Activated CD4-positive, alpha-beta T cell treated with anti-CD3 and anti-CD28 coated beads, Interleukin-2, amount 50 U/mL, for 16 hours (primary cell): ENCODE measurements at regions not wholly inside any gene's neighbourhood (a gene's known extent, or its start where the extent isn't known, plus 50 kb on each side); places are given as distances from the start of the nearest gene placed in this dataset.
"Not testable (repeated sequence)": the region's sequence is repeated elsewhere in the genome, so short reads cannot be mapped to it uniquely, and the experiment has no call there.

Experiments used
- DNase-seq: peaks from one replicate; pipeline ENCODE4 v3.0.0-alpha.2; 2020

- no peak for DNase-seq
Measured at GRCh38 chr15:53209396-53210042, 419.4 kb upstream of the ONECUT1 start.

DNA sequence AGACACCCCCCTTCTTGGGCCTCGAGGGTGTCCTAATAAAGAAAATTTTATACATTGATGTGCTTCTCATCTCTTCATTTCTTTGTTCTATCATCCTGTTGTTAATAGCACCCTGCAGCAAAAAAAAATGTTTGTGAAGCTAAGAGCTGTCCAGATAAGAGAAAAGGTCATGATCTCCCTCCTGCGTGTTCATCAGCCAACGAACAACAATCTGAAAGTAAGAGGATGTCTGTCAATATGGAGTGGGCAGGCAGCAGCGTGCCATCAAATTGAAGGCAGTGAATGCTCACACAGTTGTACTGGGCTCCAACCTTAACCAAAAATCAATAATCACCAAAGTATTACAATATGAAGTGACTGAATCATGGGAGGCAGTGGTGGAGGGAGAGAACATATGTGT lies 418.6 kb upstream of the ONECUT1 start:
- DNase-seq, result no peak

- no peak for DNase-seq
Measured at GRCh38 chr15:53203454-53203853, 413.3 kb upstream of the ONECUT1 start.

DNA sequence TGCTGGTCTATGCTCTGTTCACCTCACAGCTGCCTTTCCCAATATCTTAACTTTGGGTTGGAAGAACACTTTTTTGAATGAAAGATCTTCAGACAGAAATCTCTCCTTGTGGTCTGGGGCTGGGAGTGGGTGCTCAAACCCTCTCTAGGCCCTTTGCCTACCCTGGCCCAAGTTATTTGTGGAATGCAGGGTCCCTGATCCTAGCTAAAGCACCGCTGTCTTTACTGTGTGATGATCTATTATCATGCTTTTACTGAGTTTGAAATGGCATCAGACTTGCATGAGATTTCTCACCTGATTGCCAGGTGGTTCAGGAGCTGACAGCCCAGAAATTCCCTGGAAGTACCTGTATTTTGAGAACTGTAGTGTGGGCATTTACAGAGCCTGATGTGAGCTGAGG lies 412.7 kb upstream of the ONECUT1 start:
- no peak for DNase-seq

DNA sequence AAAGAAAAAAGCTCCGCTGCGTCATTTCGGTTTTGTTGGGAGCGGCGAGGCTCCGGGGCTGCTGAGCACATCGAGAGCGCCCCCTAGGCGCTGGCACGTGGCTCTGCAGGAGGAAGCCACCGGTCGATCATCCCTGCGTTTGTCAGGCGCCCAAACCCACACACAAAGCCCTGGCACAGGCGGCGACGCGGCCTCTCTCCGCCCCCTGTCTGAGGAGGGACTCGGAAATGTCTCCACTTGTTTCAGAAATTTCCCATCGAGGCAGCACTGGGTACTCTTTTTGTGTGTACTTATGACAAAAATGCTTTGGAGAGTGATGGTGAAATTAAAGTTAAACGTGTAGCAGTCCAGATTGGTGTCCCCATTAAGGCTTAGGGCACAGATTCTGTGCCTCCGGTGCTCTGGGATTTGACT lies 407.3 kb upstream of the ONECUT1 start:
- DNase-seq, result peak; percentile 64

DNA sequence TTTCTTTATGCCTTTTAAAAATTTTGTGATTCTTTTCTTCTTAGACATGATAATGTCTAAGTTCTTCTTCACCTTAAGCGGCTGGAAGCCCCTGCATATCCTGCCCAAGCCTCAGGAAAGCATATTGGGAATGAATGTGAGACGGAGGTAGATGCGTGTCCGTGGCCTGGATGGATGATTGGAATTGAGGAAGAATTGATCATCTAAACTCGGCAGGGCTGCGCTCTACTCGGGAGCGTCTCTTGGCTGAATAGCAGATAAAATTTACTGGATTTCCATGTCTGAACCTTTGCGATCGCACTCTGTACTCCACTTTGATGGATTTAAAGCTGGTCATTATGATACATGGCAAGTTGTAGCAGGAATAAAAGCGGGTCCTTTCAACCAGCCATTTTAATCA lies 406.7 kb upstream of the ONECUT1 start:
- DNase-seq, result no peak

DNA sequence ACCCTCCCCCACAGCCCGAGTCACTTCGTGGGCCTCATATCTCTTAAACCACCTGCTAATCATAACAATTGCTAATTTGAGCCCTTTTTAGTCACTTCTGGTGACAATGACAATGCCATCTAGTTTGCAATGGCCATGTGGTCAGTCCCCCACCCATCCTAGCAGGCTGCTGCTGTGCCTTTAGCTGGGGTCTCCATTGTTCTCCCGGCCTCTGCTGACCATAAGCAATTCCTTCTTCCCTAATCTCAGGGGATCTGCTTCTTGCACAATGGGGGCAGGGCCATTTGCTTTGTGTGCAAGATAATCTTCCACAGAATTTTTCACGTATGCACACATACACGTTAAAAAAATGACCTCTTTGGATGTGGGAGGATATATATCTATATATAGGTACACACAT lies 406.1 kb upstream of the ONECUT1 start:
- DNase-seq, result no peak

DNA sequence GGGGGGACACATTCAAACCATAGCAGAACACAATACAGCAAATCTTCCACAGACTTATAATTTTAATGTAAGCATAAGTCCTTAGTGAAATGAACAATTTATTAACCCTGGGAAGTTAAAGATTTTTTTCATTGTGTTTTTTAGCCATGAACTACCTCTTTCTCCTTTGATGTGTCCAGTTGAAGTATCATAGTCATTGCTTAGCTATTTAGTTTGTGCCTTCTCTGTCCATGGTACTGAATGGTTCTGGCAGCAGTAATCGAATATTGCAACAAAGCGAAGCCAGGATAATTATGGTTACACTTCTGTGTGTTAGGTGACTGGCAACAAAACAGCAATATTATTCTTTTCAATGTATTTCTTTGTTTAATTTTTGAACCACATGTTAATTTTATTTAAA lies 403.0 kb upstream of the ONECUT1 start:
- no peak for DNase-seq

GRCh38 chr15:53189860-53190259 lies 399.7 kb upstream of the ONECUT1 start:
- no peak for DNase-seq

DNA sequence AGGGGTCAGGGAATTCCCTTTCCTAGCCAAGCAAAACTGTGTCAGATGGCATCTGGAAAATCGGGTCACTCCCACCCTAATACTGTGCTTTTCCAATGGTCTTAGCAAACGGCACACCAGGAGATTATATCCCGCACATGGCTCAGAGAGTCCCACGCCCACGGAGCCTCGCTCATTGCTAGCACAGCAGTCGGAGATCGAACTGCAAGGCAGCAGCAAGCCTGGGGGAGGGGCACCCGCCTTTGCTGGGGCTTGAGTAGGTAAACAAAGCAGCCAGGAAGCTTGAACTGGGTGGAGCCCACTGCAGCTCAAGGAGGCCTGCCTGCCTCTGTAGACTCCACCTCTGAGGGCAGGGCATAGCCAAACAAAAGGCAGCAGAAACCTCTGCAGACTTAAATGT lies 393.3 kb upstream of the ONECUT1 start:
- not testable (repeated sequence) for DNase-seq

GRCh38 chr15:53171571-53171970 lies 381.4 kb upstream of the ONECUT1 start:
- no peak for DNase-seq

GRCh38 chr15:53166684-53167201 lies 376.6 kb upstream of the ONECUT1 start:
- no peak for DNase-seq

GRCh38 chr15:53165988-53166683 lies 376.0 kb upstream of the ONECUT1 start:
- DNase-seq, result no peak

- no peak for DNase-seq
Measured at GRCh38 chr15:53160092-53160704, 370.1 kb upstream of the ONECUT1 start.

GRCh38 chr15:53159458-53159857 lies 369.3 kb upstream of the ONECUT1 start:
- no peak for DNase-seq

DNA sequence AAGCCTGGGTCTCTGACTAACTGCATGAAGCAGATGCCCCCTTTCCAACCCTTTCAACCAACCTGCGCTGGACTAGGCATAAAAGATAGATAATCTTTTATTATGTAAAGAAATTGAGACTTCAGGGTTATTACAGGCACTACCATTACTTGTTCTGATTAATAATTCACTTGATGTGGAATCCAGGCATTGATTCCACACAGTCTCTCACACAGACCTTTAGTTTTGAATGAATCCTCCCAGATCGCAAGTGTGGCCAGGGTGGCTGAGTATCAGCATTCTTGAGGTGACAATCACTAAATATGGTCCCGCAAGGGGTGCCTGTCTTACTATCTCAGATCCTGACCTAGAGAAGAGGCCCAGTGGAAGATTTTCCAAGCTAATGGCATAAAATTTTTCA lies 368.9 kb upstream of the ONECUT1 start:
- DNase-seq, result no peak

GRCh38 chr15:53133255-53133850 lies 343.2 kb upstream of the ONECUT1 start:
- DNase-seq, result no peak

DNA sequence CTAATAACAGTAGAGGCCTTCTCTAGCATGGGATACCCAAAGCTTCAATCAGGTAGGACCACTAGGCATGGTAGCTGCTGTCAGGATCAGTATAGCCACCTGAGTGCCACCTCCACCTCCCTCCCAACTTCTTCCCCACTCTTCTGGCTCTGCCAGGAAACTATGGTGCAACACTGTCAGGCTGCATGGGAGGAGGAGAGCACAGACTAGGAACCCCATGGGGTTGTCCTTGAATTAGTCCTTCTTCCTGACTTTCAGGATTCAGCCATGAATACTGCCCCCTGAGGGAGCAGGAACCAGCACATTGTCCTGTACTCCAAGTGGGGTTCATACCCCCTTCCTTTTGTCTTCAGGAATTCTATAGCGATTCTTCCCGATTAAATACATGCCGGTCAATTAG lies 340.8 kb upstream of the ONECUT1 start:
- no peak for DNase-seq

GRCh38 chr15:53129121-53129904 lies 339.2 kb upstream of the ONECUT1 start:
- no peak for DNase-seq

GRCh38 chr15:53128652-53129051 lies 338.5 kb upstream of the ONECUT1 start:
- no peak for DNase-seq

- no peak for DNase-seq
Measured at GRCh38 chr15:53126144-53126543, 336.0 kb upstream of the ONECUT1 start.

DNA sequence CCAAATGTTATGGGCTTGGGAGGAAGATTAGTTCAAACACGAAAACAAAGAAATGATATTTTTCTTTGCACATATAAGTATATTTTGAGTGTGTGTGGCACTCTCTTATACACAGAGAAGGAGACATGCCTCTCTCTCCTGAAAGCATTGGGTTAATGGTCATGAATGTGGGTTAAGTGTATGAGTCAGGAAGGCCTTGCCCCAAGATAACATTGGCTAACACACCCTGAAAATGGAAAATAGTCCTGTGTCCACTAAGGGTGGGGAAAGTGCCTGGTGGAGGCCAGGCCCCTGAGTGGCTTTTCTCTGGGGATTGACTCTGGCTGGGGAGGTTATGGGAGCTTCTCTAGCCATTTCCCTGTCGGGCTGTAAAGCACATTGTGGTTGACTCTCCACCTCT lies 332.7 kb upstream of the ONECUT1 start:
- DNase-seq, result no peak

DNA sequence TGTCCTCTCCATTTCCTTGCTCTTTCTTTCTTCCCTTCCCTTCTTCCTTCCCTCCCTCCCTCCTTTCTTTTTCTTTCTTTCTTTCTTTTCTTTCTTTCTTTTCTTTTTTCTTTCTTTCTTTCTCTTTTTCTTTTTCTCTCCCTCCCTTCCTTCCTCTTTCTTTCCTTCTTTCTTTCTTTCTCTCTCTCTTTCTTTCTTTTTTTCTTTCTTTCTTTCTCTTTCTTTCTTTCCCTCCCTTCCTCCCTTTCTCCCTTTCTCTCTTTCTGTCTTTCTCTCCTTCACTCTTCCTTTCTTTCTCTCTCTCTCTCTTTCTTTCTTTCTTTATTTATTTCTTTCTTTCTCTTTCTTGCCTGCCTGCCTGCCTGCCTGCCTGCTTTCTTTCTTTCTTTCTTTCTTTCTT lies 326.8 kb upstream of the ONECUT1 start:
- DNase-seq, result not testable (repeated sequence)
